GM23338 (cell line): ENCODE measurements at regions not wholly inside any gene's neighbourhood (a gene's known extent, or its start where the extent isn't known, plus 50 kb on each side); places are given as distances from the start of the nearest gene placed in this dataset.

Source experiments
- ATAC-seq: fragments of 200-7000 bp; cut with Tn5 transposase; 3 replicates; pipeline ENCODE4 v1.9.1; 2020
- DNase-seq: peaks from one replicate; pipeline ENCODE4 v3.0.0-alpha.2; 2015; ENCODE audit warnings: low spot score
- H2AFZ ChIP-seq: fragments of 200-600 bp; sonication (generic); 2 replicates; pipeline ENCODE4 v1.8.0; 2016; ENCODE audit warnings: antibody characterized with exemption, mild to moderate bottlenecking, moderate library complexity
- H3F3A ChIP-seq: fragments of 200-600 bp; sonication (generic); replicated peaks from 2 replicates; pipeline ENCODE4 v1.8.0; 2017; ENCODE audit warnings: antibody characterized with exemption, mixed run types, low read depth
- H3K27ac ChIP-seq: fragments of 200-600 bp; sonication (generic); 2 replicates; pipeline ENCODE4 v1.6.1; 2016; ENCODE audit warnings: low read depth
- H3K27me3 ChIP-seq: fragments of 200-600 bp; sonication (generic); 2 replicates; pipeline ENCODE4 v1.8.0; 2016; ENCODE audit warnings: mild to moderate bottlenecking, mixed run types, moderate library complexity; ENCODE audit not compliant: insufficient read depth
- H3K36me3 ChIP-seq: fragments of 200-600 bp; sonication (generic); 2 replicates; pipeline ENCODE4 v1.8.0; 2016; ENCODE audit warnings: mild to moderate bottlenecking; ENCODE audit not compliant: insufficient read depth
- H3K4me1 ChIP-seq: fragments of 200-600 bp; sonication (generic); 2 replicates; pipeline ENCODE4 v1.8.0; 2016; ENCODE audit warnings: mild to moderate bottlenecking, moderate library complexity; ENCODE audit not compliant: insufficient read depth
- H3K4me2 ChIP-seq: fragments of 200-600 bp; sonication (generic); 2 replicates; pipeline ENCODE4 v1.7.1; 2017; ENCODE audit warnings: mixed run types
- H3K4me3 ChIP-seq: fragments of 200-600 bp; sonication (generic); 2 replicates; pipeline ENCODE4 v1.6.1; 2016; ENCODE audit warnings: mixed run types
- H3K79me2 ChIP-seq: fragments of 200-600 bp; sonication (generic); replicated peaks from 2 replicates; pipeline ENCODE4 v1.8.0; 2017; ENCODE audit warnings: mild to moderate bottlenecking; ENCODE audit not compliant: insufficient read depth
- H3K9me2 ChIP-seq: fragments of 200-600 bp; sonication (generic); 2 replicates; pipeline ENCODE4 v1.8.0; 2017; ENCODE audit not compliant: insufficient read depth
- H4K20me1 ChIP-seq: fragments of 200-600 bp; sonication (generic); replicated peaks from 2 replicates; pipeline ENCODE4 v1.8.0; 2017; ENCODE audit warnings: mild to moderate bottlenecking; ENCODE audit not compliant: insufficient read depth
- H3K27ac Mint-ChIP-seq: 2 replicates; pipeline ENCODE4 v1.8.0; 2020; ENCODE audit warnings: inconsistent platforms, mild to moderate bottlenecking, moderate library complexity, mixed read lengths
- H3K27me3 Mint-ChIP-seq: 3 replicates; pipeline ENCODE4 v1.8.0; 2022; ENCODE audit warnings: low read depth, mild to moderate bottlenecking, moderate library complexity, mixed read lengths, inconsistent platforms; ENCODE audit not compliant: insufficient read depth, poor library complexity
- H3K36me3 Mint-ChIP-seq: 3 replicates; pipeline ENCODE4 v1.8.0; 2021; ENCODE audit warnings: low read depth, mild to moderate bottlenecking, inconsistent platforms, moderate library complexity, mixed read lengths
- H3K4me1 Mint-ChIP-seq: 3 replicates; pipeline ENCODE4 v1.8.0; 2020; ENCODE audit warnings: mild to moderate bottlenecking, inconsistent platforms, mixed read lengths
- H3K4me3 Mint-ChIP-seq: 3 replicates; pipeline ENCODE4 v1.8.0; 2021; ENCODE audit warnings: moderate library complexity, mild to moderate bottlenecking, inconsistent platforms, mixed read lengths
- H3K9me3 Mint-ChIP-seq: 3 replicates; pipeline ENCODE4 v1.8.0; 2020; ENCODE audit warnings: moderate library complexity, mild to moderate bottlenecking, inconsistent platforms, mixed read lengths
- CREB1 ChIP-seq: fragments of 250-450 bp; sonication (Bioruptor Pico); IDR thresholded peaks from 2 replicates; pipeline ENCODE4 v1.5.0; 2020; ENCODE audit warnings: low read depth, mild to moderate bottlenecking, moderate library complexity
- CTCF ChIP-seq, 2 experiments: fragments of 200-600 bp in 1 of 2; sonication (generic) in 1 of 2; conservative IDR thresholded peaks; 2 replicates each; pipeline versions ENCODE4 v1.5.1 to v1.6.1; 2016 to 2017; ENCODE audit warnings: antibody characterized with exemption in 2 of 2, low read depth in 2 of 2, mild to moderate bottlenecking in 2 of 2, moderate library complexity in 1 of 2
- ETS1 ChIP-seq: IDR thresholded peaks from 2 replicates; pipeline ENCODE4 v1.6.1; 2016; ENCODE audit warnings: antibody characterized with exemption
- EZH2 ChIP-seq: fragments of 200-600 bp; sonication (generic); IDR thresholded peaks from one replicate; pipeline ENCODE4 v1.8.0; 2017; ENCODE audit warnings: antibody characterized with exemption, mild to moderate bottlenecking, low read depth; ENCODE audit not compliant: unreplicated experiment
- EZH2phosphoT487 ChIP-seq: fragments of 200-600 bp; sonication (generic); IDR thresholded peaks from one replicate; pipeline ENCODE4 v1.8.1; 2018; ENCODE audit warnings: antibody characterized with exemption; ENCODE audit not compliant: unreplicated experiment
- JUNB ChIP-seq: IDR thresholded peaks from one replicate; pipeline ENCODE4 v1.6.1; 2016; ENCODE audit warnings: antibody characterized with exemption; ENCODE audit not compliant: unreplicated experiment
- NANOG ChIP-seq: IDR thresholded peaks from 2 replicates; pipeline ENCODE4 v1.6.1; 2016; ENCODE audit warnings: antibody characterized with exemption, borderline replicate concordance
- POLR2AphosphoS5 ChIP-seq: IDR thresholded peaks from 2 replicates; pipeline ENCODE4 v1.6.1; 2016; ENCODE audit warnings: antibody characterized with exemption, low read depth
- REST ChIP-seq: IDR thresholded peaks from one replicate; pipeline ENCODE4 v1.6.1; 2018; ENCODE audit warnings: antibody characterized with exemption; ENCODE audit not compliant: unreplicated experiment
- STAT1 ChIP-seq: IDR thresholded peaks from one replicate; pipeline ENCODE4 v1.6.1; 2016; ENCODE audit warnings: antibody characterized with exemption; ENCODE audit not compliant: unreplicated experiment
- ZNF114 ChIP-seq: fragments of 250-450 bp; sonication (Bioruptor Pico); IDR thresholded peaks from 2 replicates; pipeline ENCODE4 v1.5.0; 2020; ENCODE audit warnings: mild to moderate bottlenecking, moderate library complexity
- ZNF331 ChIP-seq: fragments of 250-450 bp; sonication (Bioruptor Pico); IDR thresholded peaks from 2 replicates; pipeline ENCODE4 v1.5.0; 2020; ENCODE audit warnings: low read depth, mild to moderate bottlenecking, moderate library complexity
- ZNF462 ChIP-seq: fragments of 250-450 bp; sonication (Bioruptor Pico); IDR thresholded peaks from 2 replicates; pipeline ENCODE4 v1.5.0; 2020; ENCODE audit warnings: mild to moderate bottlenecking, moderate library complexity

GRCh38 chr2:34349527-34349926 is 750.4 kb upstream of the FAM98A start:
- no peaks in the 10 kb centered on the region for H3K79me2 ChIP-seq
- H3F3A ChIP-seq: no peaks in the 10 kb centered on the region
- H3K4me1 ChIP-seq: no peaks in the 10 kb centered on the region
- Mint-ChIP-seq H3K4me3 (no peak overlapping the region), H3K36me3 (no peaks in the 10 kb centered on the region), H3K4me1 (peaks cover 5% of the 10 kb centered on the region; the same call in 2 of the 3 replicates), H3K27ac (no peak overlapping the region), H3K9me3 (no peaks in the 10 kb centered on the region), H3K27me3 (peaks cover 1% of the 10 kb centered on the region)
- no peak overlapping the region for H3K4me2 ChIP-seq
- no peak for DNase-seq
- H3K36me3 ChIP-seq: no peaks in the 10 kb centered on the region
- TF ChIP-seq ETS1: no peak
- no peak for TF ChIP-seq REST
- no peak for TF ChIP-seq ZNF462 (CRISPR knock-in tag)
- no peak for TF ChIP-seq POLR2AphosphoS5
- TF ChIP-seq CTCF (conservative IDR thresholded peaks at IDR 0.05; ENCODE audit: low read depth in 2 of 2): no peak
- no peak for TF ChIP-seq STAT1
- TF ChIP-seq ZNF331 (CRISPR knock-in tag): no peak
- TF ChIP-seq EZH2: no peak
- no peak for TF ChIP-seq EZH2phosphoT487
- TF ChIP-seq JUNB: no peak
- no peak for TF ChIP-seq CREB1 (CRISPR knock-in tag)
- no peak for TF ChIP-seq ZNF114 (CRISPR knock-in tag)
- TF ChIP-seq NANOG: no peak
- H3K27me3 ChIP-seq: no peaks in the 10 kb centered on the region
- no peak overlapping the region for H3K4me3 ChIP-seq
- no peak overlapping the region for H2AFZ ChIP-seq
- H3K9me2 ChIP-seq: no peaks in the 10 kb centered on the region
- ATAC-seq: no peak
- no peaks in the 10 kb centered on the region for H4K20me1 ChIP-seq
- no peak overlapping the region for H3K27ac ChIP-seq
